SK-N-SH (cell line): ENCODE measurements at regions not wholly inside any gene's neighbourhood (a gene's known extent, or its start where the extent isn't known, plus 50 kb on each side); places are given as distances from the start of the nearest gene placed in this dataset.

Experiments
- CTCF ChIA-PET: fragments of 300-600, 350-600 bp; formaldehyde crosslinking; extraction: SDS; loops from one replicate; lab custom pipeline; 2021; lab: Yijun Ruan, JAX
- POLR2A ChIA-PET: fragments of 350-600 bp; sonication (Branson Sonifier 250); formaldehyde crosslinking; extraction: SDS; loops from one replicate; lab custom pipeline; 2020; ENCODE audit warnings: antibody characterized with exemption, inconsistent platforms; lab: Yijun Ruan, JAX
- DNase-seq: peaks from one replicate; pipeline ENCODE4 v3.0.0; 2012
- H2AFZ ChIP-seq: fragments of 200-600 bp; sonication (generic); 2 replicates; pipeline ENCODE4 v1.8.1; 2016; ENCODE audit warnings: antibody characterized with exemption, mild to moderate bottlenecking, low read depth
- H3F3A ChIP-seq: fragments of 200-600 bp; sonication (generic); replicated peaks from 2 replicates; pipeline ENCODE3; 2016; ENCODE audit warnings: antibody characterized with exemption, mild to moderate bottlenecking; ENCODE audit not compliant: insufficient read depth
- H3K27ac ChIP-seq, 2 experiments: fragments of 200-500 bp in 1 of 2; fragments of 200-600 bp in 1 of 2; sonication (Bioruptor generic) in 1 of 2; sonication (generic), shearing (Covaris generic) in 1 of 2; 2 replicates each; pipeline versions ENCODE4 v1.5.1 to v1.6.1; 2014 to 2016; ENCODE audit warnings: low read depth in 2 of 2, inconsistent platforms in 1 of 2, low read length in 1 of 2, mild to moderate bottlenecking in 1 of 2, mixed read lengths in 1 of 2
- H3K27me3 ChIP-seq: fragments of 200-600 bp; sonication (generic), shearing (Covaris generic); 2 replicates; pipeline ENCODE4 v1.6.1; 2016; ENCODE audit warnings: mixed run types; ENCODE audit not compliant: insufficient read depth
- H3K36me3 ChIP-seq, 2 experiments: fragments of 200-500 bp in 1 of 2; fragments of 200-600 bp in 1 of 2; sonication (Bioruptor generic) in 1 of 2; sonication (generic) in 1 of 2; replicated peaks in 1 of 2; 2 replicates each; pipeline versions ENCODE3 to v1.5.1; 2014 to 2016; ENCODE audit warnings: low read length in 1 of 2, mild to moderate bottlenecking in 1 of 2; ENCODE audit not compliant: insufficient read depth in 2 of 2, control insufficient read depth in 1 of 2
- H3K4me1 ChIP-seq, 2 experiments: fragments of 200-500 bp in 1 of 2; fragments of 200-600 bp in 1 of 2; sonication (Bioruptor generic) in 1 of 2; sonication (generic), shearing (Covaris generic) in 1 of 2; 2 replicates each; pipeline versions ENCODE4 v1.5.1 to v1.6.1; 2014 to 2016; ENCODE audit warnings: low read depth in 1 of 2, low read length in 1 of 2, mixed run types in 1 of 2; ENCODE audit not compliant: insufficient read depth in 2 of 2, control insufficient read depth in 1 of 2
- H3K4me2 ChIP-seq: fragments of 200-600 bp; sonication (generic), shearing (Covaris generic); 2 replicates; pipeline ENCODE4 v1.6.1; 2017; ENCODE audit warnings: mixed run types
- H3K4me3 ChIP-seq, 2 experiments: fragments of 200-500 bp in 1 of 2; fragments of 200-600 bp in 1 of 2; sonication (Bioruptor generic) in 1 of 2; sonication (generic), shearing (Covaris generic) in 1 of 2; 2 replicates each; pipeline versions ENCODE4 v1.5.1 to v1.8.1; 2014 to 2016; ENCODE audit warnings: low read depth in 2 of 2, inconsistent platforms in 1 of 2, low read length in 1 of 2, mild to moderate bottlenecking in 1 of 2, mixed read lengths in 1 of 2, moderate library complexity in 1 of 2
- H3K79me2 ChIP-seq: fragments of 200-600 bp; sonication (generic); 2 replicates; pipeline ENCODE4 v1.8.1; 2017; ENCODE audit warnings: mild to moderate bottlenecking; ENCODE audit not compliant: insufficient read depth
- H3K9ac ChIP-seq: fragments of 200-600 bp; sonication (generic); 2 replicates; pipeline ENCODE4 v1.6.1; 2017; ENCODE audit warnings: mixed run types
- H3K9me2 ChIP-seq: fragments of 200-600 bp; sonication (generic); 2 replicates; pipeline ENCODE4 v1.6.1; 2017; ENCODE audit warnings: mixed run types
- H3K9me3 ChIP-seq: fragments of 200-600 bp; sonication (generic); 2 replicates; pipeline ENCODE4 v1.6.1; 2017; ENCODE audit warnings: mixed run types, mild to moderate bottlenecking, moderate library complexity
- H4K20me1 ChIP-seq: fragments of 200-600 bp; sonication (generic); 2 replicates; pipeline ENCODE4 v1.6.1; 2017; ENCODE audit warnings: mild to moderate bottlenecking, mixed run types; ENCODE audit not compliant: insufficient read depth
- CHD2 ChIP-seq: fragments of 150-350 bp; IDR thresholded peaks from 2 replicates; pipeline ENCODE4 v1.6.1; 2018; ENCODE audit warnings: low read length; ENCODE audit not compliant: partially characterized antibody
- ELF1 ChIP-seq: IDR thresholded peaks from 2 replicates; pipeline ENCODE4 v1.4.0; 2012
- EP300 ChIP-seq, 2 experiments: IDR thresholded peaks; 2 replicates each; pipeline versions ENCODE4 v1.4.0 to v1.6.1; 2012; ENCODE audit warnings: borderline replicate concordance in 1 of 2, low read depth in 1 of 2, low read length in 1 of 2
- FOXJ3 ChIP-seq: sonication (generic); formaldehyde crosslinking; IDR thresholded peaks from 2 replicates; pipeline ENCODE4 v1.5.1; 2020; ENCODE audit warnings: mild to moderate bottlenecking, missing genetic modification reagents
- FOXM1 ChIP-seq: IDR thresholded peaks from 2 replicates; pipeline ENCODE4 v1.4.0; 2012; ENCODE audit warnings: low read depth, mild to moderate bottlenecking
- GABPA ChIP-seq: IDR thresholded peaks from 2 replicates; pipeline ENCODE4 v1.4.0; 2012; ENCODE audit warnings: low read depth, mild to moderate bottlenecking
- MEF2A ChIP-seq: IDR thresholded peaks from 2 replicates; pipeline ENCODE4 v1.4.0; 2012; ENCODE audit warnings: low read depth, borderline replicate concordance
- MXI1 ChIP-seq: IDR thresholded peaks from 2 replicates; pipeline ENCODE4 v1.6.1; 2012; ENCODE audit warnings: mild to moderate bottlenecking, low read depth, low read length, improper control_type of control experiment
- NFIC ChIP-seq: IDR thresholded peaks from 2 replicates; pipeline ENCODE4 v1.4.0; 2012; ENCODE audit warnings: borderline replicate concordance
- RAD21 ChIP-seq: IDR thresholded peaks from 2 replicates; pipeline ENCODE4 v1.6.1; 2012; ENCODE audit warnings: mild to moderate bottlenecking, low read length
- RCOR1 ChIP-seq: fragments of 150-350 bp; IDR thresholded peaks from 2 replicates; pipeline ENCODE4 v1.6.1; 2017; ENCODE audit warnings: antibody characterized with exemption, low read length
- RXRA ChIP-seq: IDR thresholded peaks from 2 replicates; pipeline ENCODE4 v1.4.0; 2012; ENCODE audit warnings: low read depth, mild to moderate bottlenecking, borderline replicate concordance
- SMC3 ChIP-seq: IDR thresholded peaks from 2 replicates; pipeline ENCODE4 v1.6.1; 2012; ENCODE audit warnings: low read depth, low read length, improper control_type of control experiment
- TAF1 ChIP-seq: IDR thresholded peaks from 2 replicates; pipeline ENCODE4 v1.6.1; 2012; ENCODE audit warnings: low read depth, mild to moderate bottlenecking, low read length, moderate library complexity, borderline replicate concordance
- TEAD4 ChIP-seq: IDR thresholded peaks from 2 replicates; pipeline ENCODE4 v1.4.0; 2012; ENCODE audit warnings: mild to moderate bottlenecking, borderline replicate concordance; ENCODE audit not compliant: insufficient read depth
- YY1 ChIP-seq: IDR thresholded peaks from 2 replicates; pipeline ENCODE4 v1.4.0; 2012; ENCODE audit warnings: low read depth, mild to moderate bottlenecking
- WGBS: methylation state at CpG from one replicate; pipeline ENCODE4 v1.1.6; 2017; ENCODE audit warnings: low lambda C conversion rate; 5-methylcytosine and 5-hydroxymethylcytosine counted together
- TF ChIP-seq, protein P1 (sequence below): IDR thresholded peaks from 2 replicates; pipeline ENCODE4 v1.4.0; 2012; ENCODE audit warnings: low read depth, borderline replicate concordance
- TF ChIP-seq, protein P2 (sequence below): IDR thresholded peaks from 2 replicates; pipeline ENCODE4 v1.4.0; 2012; ENCODE audit warnings: low read depth
- TF ChIP-seq, protein P3 (sequence below): IDR thresholded peaks from 2 replicates; pipeline ENCODE4 v1.6.1; 2012; ENCODE audit warnings: mild to moderate bottlenecking, low read depth, low read length, moderate library complexity
- TF ChIP-seq, protein P4 (sequence below): fragments of 150-350 bp; IDR thresholded peaks from 2 replicates; pipeline ENCODE4 v1.6.1; 2017; ENCODE audit warnings: antibody characterized with exemption, low read length, low read depth, borderline replicate concordance
- TF ChIP-seq, protein P5 (sequence below): fragments of 200-600 bp; sonication (generic); IDR thresholded peaks from 2 replicates; pipeline ENCODE4 v1.6.1; 2017; ENCODE audit warnings: antibody characterized with exemption, mild to moderate bottlenecking, moderate library complexity
- TF ChIP-seq, protein P6 (sequence below): IDR thresholded peaks from 2 replicates; pipeline ENCODE4 v1.4.0; 2012; ENCODE audit warnings: low read depth, borderline replicate concordance

DNA sequence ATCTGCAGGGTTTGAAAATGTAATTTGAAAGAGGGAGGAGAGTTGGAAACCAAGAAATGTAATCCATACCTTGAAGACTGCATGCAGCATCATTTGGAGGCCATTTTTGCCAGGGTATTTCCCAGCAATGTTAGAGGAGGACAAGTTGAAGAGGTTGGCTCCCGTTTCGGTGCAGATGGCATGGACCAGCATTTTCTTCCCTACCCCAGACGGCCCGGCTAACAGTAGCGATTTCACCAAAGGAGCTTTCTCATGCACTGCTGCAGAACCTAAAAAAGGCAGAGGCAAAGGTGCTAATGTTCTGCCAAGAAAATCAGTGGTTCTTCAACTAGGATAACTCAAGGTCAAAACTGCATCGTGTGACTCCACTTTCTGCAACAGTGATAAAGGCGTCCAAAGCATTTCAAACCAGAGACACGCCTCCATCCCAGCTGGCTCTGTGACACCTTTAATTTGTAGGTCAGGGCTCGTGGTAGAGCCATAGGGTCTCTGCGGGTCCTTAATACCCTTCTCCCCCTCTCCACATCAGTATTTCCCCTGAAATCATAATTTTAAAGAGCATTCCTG is 99.6 kb upstream of the ASB18 start (continued):
- TF ChIP-seq, protein P1, sequence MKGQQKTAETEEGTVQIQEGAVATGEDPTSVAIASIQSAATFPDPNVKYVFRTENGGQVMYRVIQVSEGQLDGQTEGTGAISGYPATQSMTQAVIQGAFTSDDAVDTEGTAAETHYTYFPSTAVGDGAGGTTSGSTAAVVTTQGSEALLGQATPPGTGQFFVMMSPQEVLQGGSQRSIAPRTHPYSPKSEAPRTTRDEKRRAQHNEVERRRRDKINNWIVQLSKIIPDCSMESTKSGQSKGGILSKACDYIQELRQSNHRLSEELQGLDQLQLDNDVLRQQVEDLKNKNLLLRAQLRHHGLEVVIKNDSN = no peak
- no peak for TF ChIP-seq MEF2A
- TF ChIP-seq, all 33 proteins: peak for 0

DNA sequence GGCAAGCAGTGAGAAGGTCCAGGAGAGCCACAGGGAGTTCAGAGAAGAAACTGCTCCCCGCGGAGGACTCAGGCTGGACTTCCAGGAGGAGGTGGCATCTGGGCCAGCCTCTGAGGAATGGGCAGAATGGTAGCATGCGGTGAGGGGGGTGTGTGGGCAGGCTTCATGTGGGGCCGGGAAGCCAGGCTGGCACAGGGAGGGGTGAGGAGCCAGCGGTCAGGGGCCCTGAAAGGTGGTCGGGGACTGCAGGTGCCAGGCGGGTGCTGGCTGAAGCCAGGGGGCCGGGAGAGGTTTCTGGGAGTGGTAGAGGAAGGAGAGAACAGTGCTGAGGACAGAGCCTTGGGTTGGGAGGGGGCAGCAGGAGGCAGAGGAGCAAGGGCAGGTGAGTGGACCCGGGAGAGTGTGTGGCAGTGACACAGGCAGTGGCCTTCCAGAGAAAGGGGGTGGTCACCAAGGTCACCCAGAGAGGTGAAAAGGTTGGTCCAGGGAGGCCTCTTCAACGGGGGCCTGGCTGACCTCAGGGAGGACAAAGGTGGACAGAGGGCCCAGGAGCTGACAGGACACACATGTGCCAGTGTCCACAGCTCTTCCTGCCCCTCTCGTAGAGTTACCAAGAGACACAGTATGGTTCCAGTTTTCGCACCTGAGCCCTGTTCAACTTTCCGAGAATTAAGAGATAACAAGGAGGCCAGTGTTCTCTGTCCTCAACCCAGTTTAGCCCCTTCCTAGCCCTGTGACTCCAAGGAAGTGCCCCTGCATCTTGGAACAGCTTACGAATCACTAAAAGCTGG is 101.2 kb upstream of the ASB18 start:
- no peaks in the 10 kb centered on the region for H3K9me2 ChIP-seq
- peaks cover 0 to 3% of the 10 kb centered on the region in 2 experiments; a peak in 1 of 4 replicates for H3K4me1 ChIP-seq
- no peaks in the 10 kb centered on the region; the same call in 1 of the 2 replicates for H3K27me3 ChIP-seq
- H4K20me1 ChIP-seq = no peaks in the 10 kb centered on the region
- TF ChIP-seq, protein P2, sequence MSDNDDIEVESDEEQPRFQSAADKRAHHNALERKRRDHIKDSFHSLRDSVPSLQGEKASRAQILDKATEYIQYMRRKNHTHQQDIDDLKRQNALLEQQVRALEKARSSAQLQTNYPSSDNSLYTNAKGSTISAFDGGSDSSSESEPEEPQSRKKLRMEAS = no peak
- TF ChIP-seq FOXM1 (no peak), TAF1 (no peak), CHD2 (no peak), MXI1 (no peak), NFIC (no peak), EP300 (IDR thresholded peaks at IDR 0.05; ENCODE audit: borderline replicate concordance in 1 of 2, low read depth in 1 of 2, low read length in 1 of 2) (no peak), FOXJ3 (CRISPR knock-in tag) (no peak), RAD21 (no peak), RXRA (no peak), SMC3 (no peak), GABPA (no peak), ELF1 (no peak), TEAD4 (no peak), RCOR1 (no peak), YY1 (no peak)
- TF ChIP-seq, protein P3, sequence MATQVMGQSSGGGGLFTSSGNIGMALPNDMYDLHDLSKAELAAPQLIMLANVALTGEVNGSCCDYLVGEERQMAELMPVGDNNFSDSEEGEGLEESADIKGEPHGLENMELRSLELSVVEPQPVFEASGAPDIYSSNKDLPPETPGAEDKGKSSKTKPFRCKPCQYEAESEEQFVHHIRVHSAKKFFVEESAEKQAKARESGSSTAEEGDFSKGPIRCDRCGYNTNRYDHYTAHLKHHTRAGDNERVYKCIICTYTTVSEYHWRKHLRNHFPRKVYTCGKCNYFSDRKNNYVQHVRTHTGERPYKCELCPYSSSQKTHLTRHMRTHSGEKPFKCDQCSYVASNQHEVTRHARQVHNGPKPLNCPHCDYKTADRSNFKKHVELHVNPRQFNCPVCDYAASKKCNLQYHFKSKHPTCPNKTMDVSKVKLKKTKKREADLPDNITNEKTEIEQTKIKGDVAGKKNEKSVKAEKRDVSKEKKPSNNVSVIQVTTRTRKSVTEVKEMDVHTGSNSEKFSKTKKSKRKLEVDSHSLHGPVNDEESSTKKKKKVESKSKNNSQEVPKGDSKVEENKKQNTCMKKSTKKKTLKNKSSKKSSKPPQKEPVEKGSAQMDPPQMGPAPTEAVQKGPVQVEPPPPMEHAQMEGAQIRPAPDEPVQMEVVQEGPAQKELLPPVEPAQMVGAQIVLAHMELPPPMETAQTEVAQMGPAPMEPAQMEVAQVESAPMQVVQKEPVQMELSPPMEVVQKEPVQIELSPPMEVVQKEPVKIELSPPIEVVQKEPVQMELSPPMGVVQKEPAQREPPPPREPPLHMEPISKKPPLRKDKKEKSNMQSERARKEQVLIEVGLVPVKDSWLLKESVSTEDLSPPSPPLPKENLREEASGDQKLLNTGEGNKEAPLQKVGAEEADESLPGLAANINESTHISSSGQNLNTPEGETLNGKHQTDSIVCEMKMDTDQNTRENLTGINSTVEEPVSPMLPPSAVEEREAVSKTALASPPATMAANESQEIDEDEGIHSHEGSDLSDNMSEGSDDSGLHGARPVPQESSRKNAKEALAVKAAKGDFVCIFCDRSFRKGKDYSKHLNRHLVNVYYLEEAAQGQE = no peak
- TF ChIP-seq, protein P4, sequence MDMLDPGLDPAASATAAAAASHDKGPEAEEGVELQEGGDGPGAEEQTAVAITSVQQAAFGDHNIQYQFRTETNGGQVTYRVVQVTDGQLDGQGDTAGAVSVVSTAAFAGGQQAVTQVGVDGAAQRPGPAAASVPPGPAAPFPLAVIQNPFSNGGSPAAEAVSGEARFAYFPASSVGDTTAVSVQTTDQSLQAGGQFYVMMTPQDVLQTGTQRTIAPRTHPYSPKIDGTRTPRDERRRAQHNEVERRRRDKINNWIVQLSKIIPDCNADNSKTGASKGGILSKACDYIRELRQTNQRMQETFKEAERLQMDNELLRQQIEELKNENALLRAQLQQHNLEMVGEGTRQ = no peak
- TF ChIP-seq, protein P5, sequence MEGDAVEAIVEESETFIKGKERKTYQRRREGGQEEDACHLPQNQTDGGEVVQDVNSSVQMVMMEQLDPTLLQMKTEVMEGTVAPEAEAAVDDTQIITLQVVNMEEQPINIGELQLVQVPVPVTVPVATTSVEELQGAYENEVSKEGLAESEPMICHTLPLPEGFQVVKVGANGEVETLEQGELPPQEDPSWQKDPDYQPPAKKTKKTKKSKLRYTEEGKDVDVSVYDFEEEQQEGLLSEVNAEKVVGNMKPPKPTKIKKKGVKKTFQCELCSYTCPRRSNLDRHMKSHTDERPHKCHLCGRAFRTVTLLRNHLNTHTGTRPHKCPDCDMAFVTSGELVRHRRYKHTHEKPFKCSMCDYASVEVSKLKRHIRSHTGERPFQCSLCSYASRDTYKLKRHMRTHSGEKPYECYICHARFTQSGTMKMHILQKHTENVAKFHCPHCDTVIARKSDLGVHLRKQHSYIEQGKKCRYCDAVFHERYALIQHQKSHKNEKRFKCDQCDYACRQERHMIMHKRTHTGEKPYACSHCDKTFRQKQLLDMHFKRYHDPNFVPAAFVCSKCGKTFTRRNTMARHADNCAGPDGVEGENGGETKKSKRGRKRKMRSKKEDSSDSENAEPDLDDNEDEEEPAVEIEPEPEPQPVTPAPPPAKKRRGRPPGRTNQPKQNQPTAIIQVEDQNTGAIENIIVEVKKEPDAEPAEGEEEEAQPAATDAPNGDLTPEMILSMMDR = no peak
- TF ChIP-seq, protein P6, sequence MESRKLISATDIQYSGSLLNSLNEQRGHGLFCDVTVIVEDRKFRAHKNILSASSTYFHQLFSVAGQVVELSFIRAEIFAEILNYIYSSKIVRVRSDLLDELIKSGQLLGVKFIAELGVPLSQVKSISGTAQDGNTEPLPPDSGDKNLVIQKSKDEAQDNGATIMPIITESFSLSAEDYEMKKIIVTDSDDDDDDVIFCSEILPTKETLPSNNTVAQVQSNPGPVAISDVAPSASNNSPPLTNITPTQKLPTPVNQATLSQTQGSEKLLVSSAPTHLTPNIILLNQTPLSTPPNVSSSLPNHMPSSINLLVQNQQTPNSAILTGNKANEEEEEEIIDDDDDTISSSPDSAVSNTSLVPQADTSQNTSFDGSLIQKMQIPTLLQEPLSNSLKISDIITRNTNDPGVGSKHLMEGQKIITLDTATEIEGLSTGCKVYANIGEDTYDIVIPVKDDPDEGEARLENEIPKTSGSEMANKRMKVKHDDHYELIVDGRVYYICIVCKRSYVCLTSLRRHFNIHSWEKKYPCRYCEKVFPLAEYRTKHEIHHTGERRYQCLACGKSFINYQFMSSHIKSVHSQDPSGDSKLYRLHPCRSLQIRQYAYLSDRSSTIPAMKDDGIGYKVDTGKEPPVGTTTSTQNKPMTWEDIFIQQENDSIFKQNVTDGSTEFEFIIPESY = no peak
- TF ChIP-seq, all 33 proteins: peak for 0
- H3K4me3 ChIP-seq = no peak overlapping the region
- no peak for DNase-seq
- H2AFZ ChIP-seq = no peak overlapping the region
- ChIA-PET POLR2A (no interaction called here), CTCF (interaction anchor here (0.6 kb wide), 1 partner anchor 142 kb away, joined by 3 read pairs; no protein-coding TSS in a partner anchor)
- H3K27ac ChIP-seq = no peak overlapping the region
- H3F3A ChIP-seq = no peaks in the 10 kb centered on the region
- H3K4me2 ChIP-seq = no peak overlapping the region
- 55% methylated on average over 12 of the region's 14 CpGs for WGBS
- no peaks in the 10 kb centered on the region for H3K36me3 ChIP-seq
- no peaks in the 10 kb centered on the region for H3K79me2 ChIP-seq
- no peak overlapping the region for H3K9ac ChIP-seq
- H3K9me3 ChIP-seq = no peaks in the 10 kb centered on the region
